Thoracic aorta (tissue), 2 donors: ENCODE measurements at regions not wholly inside any gene's neighbourhood (a gene's known extent, or its start where the extent isn't known, plus 50 kb on each side); places are given as distances from the start of the nearest gene placed in this dataset.

ENCODE experiments used
- ATAC-seq: fragments of 150-250 bp; one replicate; pipeline ENCODE4 v1.8.0; 2017; ENCODE audit warnings: low read depth; ENCODE audit not compliant: insufficient number of reproducible peaks, low FRiP score
- DNase-seq: peaks from one replicate; pipeline ENCODE4 v3.0.0-alpha.2; 2020; ENCODE audit warnings: low spot score
- H3K27ac ChIP-seq, 2 donors: fragments of 200-600 bp; sonication (generic); 1 replicate in 1 of 2; 2 replicates in 1 of 2; pipeline ENCODE4 v1.5.1; 2016; ENCODE audit warnings: mild to moderate bottlenecking in 2 of 2, moderate library complexity in 2 of 2
- H3K27me3 ChIP-seq: fragments of 200-600 bp; sonication (generic); replicated peaks from 2 replicates; pipeline ENCODE4 v1.6.0; 2016; ENCODE audit warnings: mild to moderate bottlenecking; ENCODE audit not compliant: insufficient read depth
- H3K36me3 ChIP-seq: fragments of 200-600 bp; sonication (generic); one replicate; pipeline ENCODE4 v1.5.1; 2016
- H3K4me1 ChIP-seq, 2 donors: fragments of 200-600 bp; sonication (generic); 1 replicate in 1 of 2; 2 replicates in 1 of 2; pipeline versions ENCODE4 v1.5.1 to v1.6.0; 2016; ENCODE audit warnings: low read depth in 2 of 2, mild to moderate bottlenecking in 1 of 2; ENCODE audit not compliant: control insufficient read depth in 1 of 2
- H3K4me3 ChIP-seq: fragments of 200-600 bp; sonication (generic); 2 replicates; pipeline ENCODE4 v1.5.1; 2016; ENCODE audit warnings: mild to moderate bottlenecking
- H3K9me3 ChIP-seq: fragments of 200-600 bp; sonication (generic); 2 replicates; pipeline ENCODE4 v1.5.1; 2016
- CTCF ChIP-seq: fragments of 200-600 bp; sonication (generic); IDR thresholded peaks from one replicate; pipeline ENCODE4 v1.5.1; 2019; ENCODE audit warnings: antibody characterized with exemption

- no peak for TF ChIP-seq CTCF
- H3K27me3 ChIP-seq: no peaks in the 10 kb centered on the region
- H3K4me3 ChIP-seq: no peak overlapping the region
- H3K36me3 ChIP-seq: no peaks in the 10 kb centered on the region
- no peaks in the 10 kb centered on the region for H3K9me3 ChIP-seq
- H3K27ac ChIP-seq: no peak overlapping the region
- no peaks in the 10 kb centered on the region for H3K4me1 ChIP-seq
- ATAC-seq (no peak), DNase-seq (no peak)
Observed at GRCh38 chr20:11982289-11982954, 64.7 kb downstream of the BTBD3 start.

DNA sequence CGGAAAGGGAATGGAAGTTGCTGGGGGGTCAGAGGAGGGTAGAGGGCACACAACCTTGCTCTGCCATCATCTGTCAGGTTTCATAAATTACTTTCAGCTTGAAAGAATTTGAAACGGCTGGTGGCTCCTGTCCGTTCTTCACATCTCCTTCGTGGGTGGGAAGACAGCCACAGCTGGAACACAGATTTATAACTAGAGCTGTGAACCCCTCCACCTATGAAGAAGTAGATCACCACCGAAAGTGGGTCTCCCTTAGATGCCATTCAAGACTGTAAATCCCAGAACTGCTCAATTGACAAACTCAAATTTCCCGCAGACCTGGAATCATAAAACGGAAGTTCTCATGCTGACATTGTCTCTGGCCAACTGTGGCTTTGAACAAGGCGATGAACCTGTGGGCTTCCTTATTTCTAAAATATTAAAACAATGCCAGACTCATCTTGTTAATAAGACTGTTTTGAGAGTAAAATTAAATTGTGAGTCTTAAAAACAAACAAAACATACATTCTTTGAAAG is 65.3 kb downstream of the BTBD3 start:
- no peak for TF ChIP-seq CTCF
- Histone ChIP-seq H3K4me1 (no peaks in the 10 kb centered on the region), H3K36me3 (no peaks in the 10 kb centered on the region), H3K4me3 (no peak overlapping the region), H3K9me3 (no peaks in the 10 kb centered on the region), H3K27me3 (no peaks in the 10 kb centered on the region), H3K27ac (no peak overlapping the region)
- DNase-seq (no peak), ATAC-seq (no peak)

DNA sequence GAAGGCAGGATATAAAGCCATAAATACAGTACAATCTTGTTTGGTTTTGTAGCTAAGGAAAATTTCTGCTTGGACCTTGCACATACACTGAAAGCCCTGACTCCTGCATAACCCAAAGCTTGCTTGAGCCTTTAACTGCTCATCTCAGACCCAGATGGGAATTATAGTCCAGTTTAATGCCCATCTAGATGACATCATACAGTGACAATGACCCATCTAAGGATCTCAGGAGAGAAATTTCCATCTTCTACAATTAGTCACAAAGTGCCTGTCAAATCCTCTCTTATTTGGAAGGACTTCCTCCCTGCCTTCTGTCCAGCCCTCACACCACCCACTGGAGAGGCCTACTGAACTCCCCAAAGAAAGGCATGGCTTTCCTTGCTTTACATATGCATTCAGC is 69.3 kb downstream of the BTBD3 start:
- DNase-seq (no peak), ATAC-seq (no peak)
- Histone ChIP-seq H3K9me3 (no peaks in the 10 kb centered on the region), H3K4me3 (no peak overlapping the region), H3K27me3 (no peaks in the 10 kb centered on the region), H3K27ac (no peak overlapping the region), H3K4me1 (no peaks in the 10 kb centered on the region), H3K36me3 (no peaks in the 10 kb centered on the region)
- no peak for TF ChIP-seq CTCF

DNA sequence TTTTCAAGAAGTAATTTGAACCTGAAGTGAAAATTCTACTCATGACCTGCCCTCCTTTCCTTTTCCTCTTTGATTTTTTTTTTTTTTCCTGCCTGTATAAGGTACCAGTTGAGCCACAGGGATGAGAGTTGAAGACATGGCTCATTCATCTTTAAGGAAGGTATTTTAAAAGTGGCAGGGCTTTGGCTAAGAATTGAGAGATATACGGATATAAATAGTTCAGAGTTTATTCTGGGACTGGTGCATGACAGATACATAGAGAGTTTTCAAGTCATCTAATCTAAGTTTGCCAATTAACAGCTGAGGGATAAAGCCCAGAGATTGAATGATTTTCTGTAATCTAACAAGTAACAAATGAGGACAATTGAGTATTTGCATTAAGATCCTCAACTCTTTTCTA is 69.8 kb downstream of the BTBD3 start:
- Histone ChIP-seq H3K27me3 (no peaks in the 10 kb centered on the region), H3K4me1 (no peaks in the 10 kb centered on the region), H3K27ac (no peak overlapping the region), H3K36me3 (no peaks in the 10 kb centered on the region), H3K9me3 (no peaks in the 10 kb centered on the region), H3K4me3 (no peak overlapping the region)
- DNase-seq (no peak), ATAC-seq (no peak)
- no peak for TF ChIP-seq CTCF

DNA sequence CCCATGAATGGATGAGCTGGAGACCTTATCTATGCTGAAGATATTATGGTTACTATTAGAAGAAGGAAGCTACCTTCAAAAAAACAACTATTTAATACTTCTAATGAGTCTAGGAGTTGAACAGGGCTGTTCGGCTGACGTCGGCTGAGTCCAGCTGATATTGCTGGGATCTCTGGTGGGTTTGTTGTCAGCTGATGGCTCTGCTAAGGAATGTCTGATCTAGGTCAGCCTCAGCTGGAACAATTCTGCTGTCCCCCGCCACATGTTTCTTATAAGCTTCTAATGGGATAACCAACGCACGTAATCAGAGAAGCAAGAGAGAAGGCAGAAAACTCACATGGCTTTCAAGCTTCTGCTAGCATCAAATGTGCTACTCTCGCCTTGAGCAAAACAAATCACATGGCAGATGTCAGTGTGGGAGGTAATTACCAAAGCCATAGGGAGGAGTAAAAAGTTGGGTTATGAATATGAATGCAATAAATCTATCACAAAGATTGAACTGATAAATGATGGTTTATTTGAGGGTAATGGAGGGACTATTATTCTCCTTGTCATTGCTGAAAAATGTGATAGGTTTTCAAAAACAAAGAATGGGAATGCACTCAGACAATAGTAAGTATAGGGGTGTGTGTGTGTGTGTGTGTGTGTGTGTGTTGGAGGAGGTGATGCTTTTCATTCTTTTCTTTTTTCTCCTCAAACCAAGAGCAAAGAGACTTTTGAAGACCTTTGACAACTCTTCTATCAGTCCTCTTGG is 71.5 kb downstream of the BTBD3 start:
- no peaks in the 10 kb centered on the region for H3K9me3 ChIP-seq
- H3K27me3 ChIP-seq: no peaks in the 10 kb centered on the region
- ATAC-seq: no peak
- H3K27ac ChIP-seq: no peak overlapping the region
- H3K4me3 ChIP-seq: no peak overlapping the region
- no peaks in the 10 kb centered on the region for H3K4me1 ChIP-seq
- no peak for TF ChIP-seq CTCF
- DNase-seq: no peak
- H3K36me3 ChIP-seq: no peaks in the 10 kb centered on the region
